ENCODE measurements at regions not wholly inside any gene's neighbourhood (a gene's known extent, or its start where the extent isn't known, plus 50 kb on each side); places are given as distances from the start of the nearest gene placed in this dataset.
"Not testable (repeated sequence)": the region's sequence is repeated elsewhere in the genome, so short reads cannot be mapped to it uniquely, and the experiment has no call there.

DNA sequence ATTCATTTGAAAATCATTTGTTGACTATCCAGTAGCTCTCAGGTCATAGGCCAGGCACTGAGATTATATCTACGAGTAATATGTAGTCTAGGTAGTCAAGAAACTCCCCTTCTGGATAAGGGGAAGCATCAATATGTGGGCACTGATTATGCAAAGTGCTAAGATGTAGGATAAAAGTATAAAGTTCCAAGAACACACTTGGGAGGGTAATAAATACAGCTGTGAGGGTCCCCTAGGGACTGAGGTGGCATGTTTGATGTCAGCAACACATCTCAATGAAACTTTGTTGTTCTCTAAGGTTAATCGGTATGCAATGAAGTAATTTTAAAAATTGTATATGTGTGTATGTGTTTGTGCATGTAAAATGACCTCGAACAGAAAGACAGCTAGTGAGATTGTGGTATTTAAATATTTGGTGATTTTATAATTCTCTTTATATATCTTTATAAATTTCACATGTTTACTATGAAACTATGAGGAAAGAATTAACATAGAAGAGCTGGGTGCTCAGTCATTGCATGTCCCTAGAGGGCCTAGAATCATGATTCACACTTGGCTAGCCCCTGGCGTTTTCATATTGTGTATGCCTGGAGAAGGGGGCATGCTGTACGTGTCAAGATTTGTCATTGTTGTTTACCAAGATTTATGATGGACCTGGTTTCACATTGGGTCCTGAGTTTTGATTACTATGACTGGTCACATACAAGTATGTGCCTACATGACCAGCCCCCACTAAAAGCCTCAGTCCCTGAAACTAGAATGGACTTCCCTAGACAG, 140.1 kb upstream of the DUSP10 start:
- no peak for DNase-seq (ENCODE audit: low spot score)

DNA sequence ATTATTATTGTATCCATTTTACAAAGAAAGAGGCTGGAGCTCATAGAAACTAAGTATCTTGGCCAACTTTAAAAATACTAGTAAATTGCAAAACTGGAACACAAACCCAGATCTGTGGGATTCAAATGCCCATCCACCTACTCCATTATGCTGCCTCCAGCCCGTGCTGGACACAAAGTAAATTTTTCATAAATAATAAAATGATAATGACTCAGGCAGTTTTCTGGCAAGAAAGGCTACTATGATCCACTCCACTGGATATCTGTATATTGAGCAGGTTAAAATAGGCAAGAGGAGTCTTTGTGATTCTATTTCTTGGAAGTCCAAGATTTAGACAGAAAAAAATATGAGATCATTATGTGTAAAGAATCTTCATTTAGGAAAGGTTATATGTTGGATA, 138.3 kb upstream of the DUSP10 start:
- no peak for DNase-seq (ENCODE audit: low spot score)

DNA sequence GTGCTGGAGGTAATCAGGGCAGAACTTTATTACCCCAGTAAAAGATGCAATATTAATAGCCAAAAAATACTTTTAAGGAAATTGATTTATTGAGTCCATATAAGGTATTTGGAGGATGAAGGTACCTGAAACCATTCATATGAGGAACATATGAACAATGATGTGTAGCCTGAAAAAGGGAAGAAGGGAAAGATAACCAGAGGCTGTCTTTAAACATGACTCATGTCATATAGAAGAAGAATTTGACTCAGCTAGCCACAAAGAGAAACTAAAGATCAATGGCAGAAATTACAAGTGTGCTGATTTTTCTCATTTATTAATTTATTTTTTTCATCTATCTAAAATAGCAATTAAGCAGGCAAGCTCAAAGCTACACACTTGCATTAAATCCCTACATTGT, 136.2 kb upstream of the DUSP10 start:
- DNase-seq (ENCODE audit: low spot score), result no peak

DNA sequence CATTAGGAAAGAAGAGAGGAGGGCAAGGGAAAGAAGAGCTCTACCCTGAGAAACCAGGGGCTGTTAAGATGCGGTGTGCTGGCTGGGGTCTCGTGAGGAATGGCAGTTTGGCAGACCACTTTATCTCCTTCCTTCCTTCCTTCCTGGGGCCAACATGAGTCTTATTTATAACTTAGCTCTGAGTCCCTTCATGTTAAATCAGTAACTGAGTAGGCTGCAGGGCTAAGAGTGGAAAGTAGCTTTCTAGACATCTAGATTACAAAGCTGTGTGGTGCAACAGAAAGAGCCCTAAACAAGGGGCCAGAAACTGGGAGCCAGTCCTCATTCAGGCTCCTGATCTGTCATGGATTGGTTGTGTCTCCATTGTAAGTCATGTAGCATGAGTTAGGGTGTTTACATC, 135.4 kb upstream of the DUSP10 start:
- DNase-seq (ENCODE audit: low spot score), result no peak

DNA sequence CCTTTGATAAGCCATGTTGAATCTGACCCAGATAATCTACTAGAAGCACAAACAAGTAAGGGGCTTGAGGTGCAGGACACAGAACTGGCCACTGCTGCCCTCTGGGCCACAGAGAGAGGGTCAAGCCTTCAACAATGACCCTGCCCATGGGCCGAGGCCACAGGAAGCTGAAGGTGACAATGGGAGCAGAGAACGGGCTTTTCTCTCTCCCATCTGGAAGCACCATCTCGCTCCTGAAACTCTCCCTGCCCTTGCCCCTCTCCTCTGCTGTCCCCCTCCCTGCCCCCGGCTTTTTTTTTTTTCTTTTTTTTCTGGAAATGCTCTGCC, 133.1 kb upstream of the DUSP10 start:
- DNase-seq (ENCODE audit: low spot score), result no peak

DNA sequence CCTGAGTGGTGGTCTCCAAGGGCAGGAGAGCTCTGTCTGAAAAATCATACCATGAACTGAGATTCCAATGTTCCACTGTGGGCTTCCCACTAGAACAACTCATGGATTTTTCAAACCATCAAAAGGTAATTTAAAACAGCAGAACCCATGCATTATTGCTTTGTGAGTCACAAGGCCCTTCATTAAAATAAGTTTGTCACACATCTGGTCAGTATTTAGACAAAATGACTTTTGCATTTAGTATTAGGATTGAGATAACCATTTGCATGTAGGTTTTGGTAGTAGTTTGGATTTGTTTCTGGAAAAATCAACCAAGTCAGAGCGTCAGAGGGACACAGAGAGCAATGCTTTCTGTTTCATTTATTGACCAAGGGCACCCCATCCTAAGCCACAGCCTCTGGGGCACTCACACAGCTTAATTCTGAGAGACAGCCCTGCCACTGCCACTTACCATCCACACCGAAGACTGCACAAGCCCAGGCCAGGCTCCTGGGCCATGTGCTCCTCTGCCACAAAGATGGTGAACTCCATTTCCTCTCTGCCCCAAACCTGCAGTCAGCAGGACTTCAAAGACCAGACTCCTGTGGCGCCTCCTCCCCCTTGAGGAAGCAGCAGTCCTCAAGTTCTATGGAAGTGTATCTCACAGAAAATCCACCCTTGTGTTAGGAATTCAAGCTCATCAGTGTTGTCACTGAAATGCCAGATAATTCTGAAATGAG, 132.6 kb upstream of the DUSP10 start:
- DNase-seq (ENCODE audit: low spot score), result no peak

DNA sequence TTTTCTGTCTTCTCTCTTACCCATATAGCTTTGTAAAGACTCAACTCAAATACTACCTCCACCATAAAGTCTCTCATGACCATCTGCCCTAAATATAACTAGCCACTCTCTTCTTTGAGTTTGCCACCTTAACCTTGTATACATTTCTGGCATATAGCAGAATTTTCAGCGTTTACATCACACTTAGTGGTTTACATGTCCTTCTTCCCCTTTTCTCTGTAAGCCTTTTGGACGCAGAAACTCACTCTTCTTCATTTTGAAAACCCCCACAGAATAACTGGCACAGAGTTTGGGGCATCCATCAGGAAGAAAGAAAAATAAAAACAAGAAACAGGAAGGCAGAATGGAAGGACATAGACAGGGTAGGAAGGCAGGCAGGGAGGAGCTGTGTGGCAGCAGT, 131.8 kb upstream of the DUSP10 start:
- no peak for DNase-seq (ENCODE audit: low spot score)

DNA sequence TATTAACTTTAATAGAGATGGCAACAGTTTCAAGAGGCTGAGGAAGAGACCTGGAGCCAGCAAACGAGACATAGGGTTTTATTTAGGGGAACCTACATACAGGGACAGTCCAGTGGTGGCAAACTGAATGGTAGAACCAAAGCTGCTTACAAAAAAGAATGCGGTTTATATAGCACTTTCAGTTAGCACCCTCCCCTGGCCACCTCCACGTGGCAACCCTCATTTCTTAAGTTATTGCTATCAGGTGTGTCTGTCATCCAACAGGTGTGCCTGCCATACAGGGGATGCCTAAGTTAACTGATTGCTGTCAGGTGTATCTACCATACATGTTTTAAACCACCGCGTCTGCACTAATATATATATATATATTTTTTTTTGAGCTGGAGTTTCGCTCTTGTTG, 129.2 kb upstream of the DUSP10 start:
- no peak for DNase-seq (ENCODE audit: low spot score)

DNA sequence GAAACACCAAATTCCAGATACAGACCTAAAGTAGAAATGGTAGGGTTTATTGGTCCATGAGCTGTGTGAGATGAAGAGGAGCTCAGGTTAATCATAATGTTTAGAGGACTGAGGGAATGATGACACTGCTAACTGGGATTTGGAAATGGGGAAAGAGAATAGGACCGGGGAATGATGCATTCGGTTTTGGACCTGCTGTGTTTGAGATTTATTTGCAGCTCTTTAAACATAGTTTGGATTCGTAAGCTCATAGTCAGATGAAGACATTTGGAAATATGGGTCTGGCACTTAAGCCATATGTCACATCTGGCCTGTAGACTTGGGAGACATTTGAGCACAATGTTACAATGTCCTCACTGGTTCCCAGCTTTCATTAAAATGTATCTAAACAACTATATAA, 127.9 kb upstream of the DUSP10 start:
- no peak for DNase-seq (ENCODE audit: low spot score)

DNA sequence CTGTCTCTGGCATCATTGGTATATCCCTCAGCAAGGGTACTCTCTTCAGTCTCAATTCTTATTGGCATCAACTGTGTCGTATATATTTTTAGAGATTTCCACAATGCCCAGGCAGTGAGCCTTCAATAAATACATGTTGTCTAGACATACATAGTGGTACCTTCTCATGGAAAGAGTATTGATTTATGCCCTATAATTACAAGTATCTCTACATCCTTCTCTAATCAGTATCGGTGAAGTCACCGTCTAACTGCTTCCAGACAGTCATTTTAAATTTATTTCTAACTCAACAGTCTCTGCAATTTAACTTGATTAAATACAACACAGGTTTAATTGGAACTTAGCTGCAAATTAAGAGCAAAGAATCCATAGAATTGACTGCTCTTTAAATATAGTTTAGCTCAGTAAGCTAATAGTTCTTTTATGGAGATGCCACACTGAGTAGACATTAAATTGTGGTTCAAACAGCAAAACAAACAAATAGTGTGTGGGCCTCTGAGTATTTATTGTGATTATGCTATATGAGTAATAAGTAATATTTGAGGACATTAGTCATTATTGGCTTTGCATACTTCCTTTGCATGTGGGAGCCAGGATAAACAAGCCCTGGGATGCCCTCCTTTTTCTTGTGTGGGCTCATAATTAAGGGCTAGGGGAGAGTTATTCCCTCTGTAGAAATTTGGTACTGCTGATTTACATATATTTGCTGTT, 126.9 kb upstream of the DUSP10 start:
- peak; percentile 37 for DNase-seq (ENCODE audit: low spot score)

DNA sequence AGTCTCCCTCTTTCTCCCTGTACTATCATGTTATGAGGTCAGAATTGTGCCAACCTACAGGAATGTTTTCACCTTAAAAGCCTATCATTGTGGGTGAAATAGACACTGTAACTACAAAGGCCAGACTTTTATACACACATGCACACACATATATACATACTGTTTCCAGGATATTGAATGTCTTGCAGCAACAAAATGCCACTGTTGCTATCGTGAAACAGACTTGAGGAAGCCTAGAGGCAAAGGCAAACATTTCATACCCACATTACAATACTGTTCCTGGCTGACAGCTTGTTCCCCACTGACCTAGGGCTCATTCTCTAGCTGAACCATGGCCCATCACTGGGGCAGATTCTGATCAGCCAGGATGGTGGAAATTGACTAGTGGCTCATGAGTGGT, 125.1 kb upstream of the DUSP10 start:
- no peak for DNase-seq (ENCODE audit: low spot score)

DNA sequence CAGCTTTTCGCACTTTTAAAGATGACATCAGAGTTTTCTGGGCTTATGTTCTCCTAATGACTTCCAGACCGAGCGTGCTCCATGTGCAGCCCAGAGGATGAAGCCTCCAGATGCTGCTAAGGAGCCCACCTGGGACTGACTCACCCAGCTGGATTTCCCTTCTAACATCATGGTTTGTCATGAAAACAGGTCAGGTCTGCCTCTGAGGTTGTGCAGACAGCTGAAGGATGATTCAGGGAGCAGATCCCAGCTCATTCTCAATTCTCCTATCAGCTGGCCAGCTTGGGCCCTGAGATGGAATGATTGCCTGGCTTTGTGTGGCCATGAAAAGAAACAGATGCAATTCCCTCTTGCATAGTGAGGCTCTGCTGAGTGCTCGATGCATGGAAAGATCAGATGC, 123.9 kb upstream of the DUSP10 start:
- no peak for DNase-seq (ENCODE audit: low spot score)

DNA sequence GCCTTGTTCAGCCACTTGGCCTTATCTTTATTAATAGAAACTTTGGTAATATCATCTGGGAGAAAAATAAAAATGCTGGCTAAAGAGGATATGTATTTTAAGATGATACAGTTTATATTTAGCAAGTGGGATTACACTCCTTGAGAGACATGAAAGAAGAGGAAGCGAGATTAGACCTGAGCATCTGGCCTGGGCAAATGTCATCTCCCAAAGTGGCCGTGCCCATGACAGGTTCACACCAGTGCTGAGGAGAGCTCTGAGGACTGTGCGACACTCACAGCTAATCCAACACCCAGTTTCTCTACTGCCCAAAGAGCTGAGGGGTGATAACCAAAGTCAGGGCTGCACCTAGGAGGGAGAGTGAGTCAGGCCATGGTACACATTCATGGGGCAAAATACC, 121.7 kb upstream of the DUSP10 start:
- DNase-seq (ENCODE audit: low spot score), result no peak

DNA sequence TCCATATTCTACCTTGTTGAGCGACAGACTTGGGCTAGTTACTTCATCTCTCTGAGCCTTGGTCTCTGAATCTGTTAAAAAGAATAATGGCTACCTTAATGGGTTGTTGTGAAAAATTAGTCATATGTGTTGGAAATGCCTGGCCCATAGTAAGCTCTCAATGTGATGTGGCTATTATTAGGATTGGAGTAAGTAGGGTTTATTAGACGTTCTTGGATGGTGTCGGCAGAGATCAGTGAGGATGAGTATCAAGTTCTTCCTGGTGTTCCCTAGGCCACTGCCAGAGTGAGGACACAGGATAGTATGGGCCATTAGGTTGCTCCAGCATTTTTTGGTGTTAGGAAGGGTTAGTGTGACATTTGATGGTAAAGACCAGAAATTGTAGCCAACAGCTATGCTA, 121.1 kb upstream of the DUSP10 start:
- DNase-seq (ENCODE audit: low spot score), result no peak

DNA sequence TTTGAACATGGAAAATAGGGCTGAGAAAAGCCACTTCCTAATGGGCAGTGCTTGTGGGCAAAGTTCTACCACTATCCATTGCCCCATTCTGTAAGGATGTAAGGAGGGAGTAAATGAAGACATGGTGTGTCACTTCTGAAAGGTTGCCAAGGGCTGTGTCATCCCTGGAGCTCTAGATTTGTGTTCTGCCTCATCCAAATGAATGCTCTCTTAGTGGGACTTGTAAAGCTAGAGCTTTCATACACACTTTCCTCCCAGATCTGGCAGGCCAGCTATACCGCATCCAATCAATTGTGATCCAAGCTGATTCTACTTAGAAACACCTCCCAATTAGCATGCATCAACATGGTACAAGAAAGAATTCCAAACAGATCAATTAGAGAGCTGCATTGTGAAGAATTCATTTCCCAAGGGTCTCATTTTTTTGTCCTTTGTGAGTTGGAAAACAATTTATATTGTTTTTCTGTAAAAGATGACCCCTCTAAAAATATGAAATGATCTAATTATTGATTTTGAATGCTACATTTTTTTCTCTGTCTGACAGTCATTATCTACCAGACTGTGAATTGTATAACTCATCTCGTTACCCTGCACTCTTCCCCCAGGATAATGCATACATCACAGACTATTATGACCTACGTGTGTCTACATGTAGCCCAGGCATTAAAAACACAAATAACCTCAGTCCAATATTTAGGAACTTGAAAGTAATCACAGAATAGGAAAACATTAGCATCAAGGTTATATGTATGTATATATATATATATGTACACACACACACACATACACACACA, 117.1 kb upstream of the DUSP10 start:
- DNase-seq (ENCODE audit: low spot score), result no peak

DNA sequence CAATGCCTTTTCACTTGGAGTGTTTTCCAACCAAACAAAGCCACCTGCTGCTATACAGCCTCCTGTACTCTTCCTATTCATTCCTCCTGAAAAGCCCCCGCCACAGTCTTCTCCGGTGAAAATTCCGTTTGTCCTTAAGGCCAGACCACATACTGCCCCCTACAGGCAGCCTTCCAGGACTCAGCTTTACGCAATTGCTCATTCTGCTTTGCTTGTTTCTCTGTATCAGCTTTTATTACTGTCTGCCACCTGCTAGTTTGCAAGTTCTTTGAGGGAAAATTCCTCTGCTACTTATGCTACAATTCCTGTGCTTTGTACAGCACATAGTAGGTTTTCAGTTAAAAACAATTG, 115.2 kb upstream of the DUSP10 start:
- DNase-seq (ENCODE audit: low spot score), result not testable (repeated sequence)

DNA sequence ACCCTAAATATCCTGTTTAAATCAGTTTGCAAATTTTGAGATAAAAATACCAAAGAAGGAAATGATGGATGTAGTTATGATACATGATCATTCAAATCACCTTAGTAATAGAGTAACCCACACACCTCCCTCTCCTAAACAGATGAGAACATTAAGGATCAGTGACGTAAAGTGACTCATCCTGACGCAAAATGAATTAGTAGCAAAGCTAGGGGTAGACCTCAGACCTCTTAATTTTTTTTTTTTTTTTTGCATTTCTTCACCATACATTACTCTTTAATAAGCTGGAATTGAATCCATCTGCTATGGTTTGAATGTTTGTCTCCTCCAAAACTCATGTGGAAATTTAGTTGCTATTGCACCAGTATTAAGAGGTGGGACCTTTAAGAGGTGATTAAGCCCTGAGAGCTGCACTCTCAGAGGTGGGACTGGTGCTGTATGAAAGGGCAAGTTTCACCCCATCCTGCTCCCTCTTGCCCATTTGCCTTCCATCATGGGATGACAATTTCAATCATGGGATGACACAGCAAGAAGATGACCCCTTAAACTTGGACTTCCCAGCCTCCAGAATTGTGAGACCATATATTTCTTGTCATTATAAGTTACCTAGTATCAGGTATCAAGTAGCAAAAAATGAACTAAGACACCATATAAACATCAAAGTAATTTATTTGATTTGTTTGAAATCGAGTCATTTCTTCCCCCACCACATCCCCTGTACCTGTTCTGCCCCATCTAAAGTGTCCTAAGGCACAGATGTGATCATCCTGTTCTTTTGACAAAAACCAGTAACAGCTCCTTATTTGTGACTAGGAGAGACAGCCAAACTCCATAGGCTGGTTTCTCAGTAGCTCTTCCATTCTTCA, 114.6 kb upstream of the DUSP10 start:
- DNase-seq (ENCODE audit: low spot score), result no peak

DNA sequence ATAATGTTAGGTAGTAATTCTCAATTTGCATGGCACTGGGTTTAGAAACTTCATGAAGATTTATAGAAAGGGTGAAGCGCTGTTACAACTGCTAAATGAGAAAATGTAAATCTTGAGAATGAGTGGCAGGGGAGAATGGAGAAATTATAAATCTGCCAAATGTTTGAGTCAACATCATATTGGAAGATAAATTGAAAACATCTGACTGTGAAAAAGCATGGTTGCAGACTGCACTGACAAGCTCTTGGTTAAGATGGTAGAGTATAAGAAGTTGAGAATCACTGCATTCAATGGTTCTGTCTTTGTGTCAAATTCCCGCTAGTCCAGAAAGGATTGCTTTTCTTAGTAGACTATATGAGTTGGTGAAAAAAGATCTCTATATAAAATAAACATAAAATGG, 113.3 kb upstream of the DUSP10 start:
- no peak for DNase-seq (ENCODE audit: low spot score)

DNA sequence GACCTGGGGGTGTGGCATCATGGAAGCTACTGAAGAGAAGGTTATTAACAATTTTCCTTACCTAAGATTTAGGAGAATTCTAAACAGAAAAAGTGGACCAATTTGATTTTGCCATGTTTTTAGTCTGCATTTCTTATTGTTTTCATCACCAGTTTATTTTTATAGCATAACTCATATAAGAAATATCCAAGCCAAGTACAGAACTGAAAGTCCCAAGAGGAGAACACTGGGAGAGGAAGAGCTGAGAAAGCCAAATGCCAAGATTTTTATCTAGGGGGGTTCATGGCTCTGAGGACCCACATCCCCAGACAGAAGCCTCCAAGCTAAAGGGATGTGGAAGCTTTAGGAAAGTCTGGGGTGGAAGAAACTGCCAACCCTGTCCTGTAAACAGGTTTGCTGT, 109.4 kb upstream of the DUSP10 start:
- DNase-seq (ENCODE audit: low spot score), result no peak

DNA sequence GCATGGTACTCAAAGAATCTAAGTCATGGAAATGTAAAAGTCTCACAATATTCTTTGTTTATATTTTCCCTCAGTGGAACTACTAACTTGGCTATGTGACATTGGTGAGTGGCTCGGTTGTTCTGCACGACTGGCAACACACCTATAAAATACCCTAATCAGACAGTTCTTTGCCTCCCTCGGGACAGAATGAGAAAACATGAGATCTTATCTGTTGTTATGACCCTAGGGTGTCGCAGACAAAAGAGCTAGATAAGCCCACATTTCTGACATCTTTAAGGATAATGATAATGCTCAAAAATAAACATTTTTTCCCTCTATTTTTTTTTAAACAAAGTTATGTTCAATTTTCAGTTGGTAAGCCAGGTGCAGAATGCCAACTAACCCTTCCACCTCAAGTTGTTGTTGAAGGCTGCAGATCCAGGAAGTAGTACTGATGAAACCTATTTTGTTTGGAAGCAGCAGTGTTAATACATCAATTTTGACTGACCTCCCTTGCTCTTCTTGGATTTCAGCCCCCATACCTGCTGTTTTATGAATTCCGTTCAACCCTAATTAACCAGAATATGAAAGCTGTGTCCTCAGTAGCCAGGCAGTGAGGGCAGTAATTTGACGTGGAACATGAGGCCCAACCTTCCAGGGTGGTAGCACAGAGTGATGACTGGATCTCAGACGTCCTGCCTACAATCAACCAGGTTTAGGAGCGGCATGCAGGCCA, 108.7 kb upstream of the DUSP10 start:
- DNase-seq (ENCODE audit: low spot score), result no peak

DNA sequence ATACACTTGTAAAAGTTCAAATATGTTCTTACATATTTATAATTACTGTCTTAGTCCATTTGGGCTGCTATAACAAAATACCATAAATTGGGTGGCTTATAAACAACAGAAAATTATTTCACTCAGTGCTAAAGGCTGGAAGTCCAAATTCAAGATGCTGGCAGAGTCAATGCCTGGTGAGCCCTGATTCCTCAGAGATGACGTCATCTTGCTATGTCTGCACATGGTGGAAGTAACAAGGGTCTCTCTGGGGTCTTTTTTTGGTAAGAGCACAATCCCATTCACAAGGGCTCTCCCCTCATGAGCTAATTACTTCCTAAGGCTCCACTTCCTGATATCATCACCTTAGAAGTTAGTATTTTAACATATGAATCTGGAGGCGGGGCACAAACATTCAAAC, 108.0 kb upstream of the DUSP10 start:
- DNase-seq (ENCODE audit: low spot score), result no peak

All from H4 (cell line).